Peyer's patch (tissue), 4 donors: ENCODE measurements at regions not wholly inside any gene's neighbourhood (a gene's known extent, or its start where the extent isn't known, plus 50 kb on each side); places are given as distances from the start of the nearest gene placed in this dataset.

Experiments used
- CTCF ChIP-seq, 6 experiments: fragments of 450-650 bp in 4 of 6; fragments of 200-600 bp in 2 of 6; sonication (generic) in 1 of 6; IDR thresholded peaks; one replicate each; pipeline ENCODE4 v1.5.1; 2017 to 2019; ENCODE audit warnings: antibody characterized with exemption in 6 of 6, mild to moderate bottlenecking in 3 of 6, moderate library complexity in 1 of 6
- POLR2A ChIP-seq, 2 donors: fragments of 450-650 bp; IDR thresholded peaks; one replicate each; pipeline ENCODE4 v1.5.1; 2017; ENCODE audit warnings: antibody characterized with exemption in 2 of 2, mild to moderate bottlenecking in 2 of 2, moderate library complexity in 2 of 2

- TF ChIP-seq CTCF (IDR thresholded peaks at IDR 0.05) (no peak), POLR2A (IDR thresholded peaks at IDR 0.05) (no peak)
Observed at GRCh38 chr4:33187035-33187434, 2466.9 kb downstream of the PCDH7 start.
